Mucosa of descending colon (tissue), 3 donors: ENCODE measurements at regions not wholly inside any gene's neighbourhood (a gene's known extent, or its start where the extent isn't known, plus 50 kb on each side); places are given as distances from the start of the nearest gene placed in this dataset.

ENCODE experiments used
- ATAC-seq: fragments of 200-7000 bp; cut with Tn5 transposase; one replicate; pipeline ENCODE4 v1.9.1; 2020; ENCODE audit warnings: mild to moderate bottlenecking, moderate library complexity
- DNase-seq, 3 donors: peaks; one replicate each; pipeline ENCODE4 v3.0.0-alpha.2; 2020
- H3K36me3 ChIP-seq: fragments of 200-600 bp; one replicate; pipeline ENCODE4 v1.8.0; 2021; ENCODE audit warnings: low read depth, mild to moderate bottlenecking
- H3K4me1 ChIP-seq: fragments of 200-600 bp; one replicate; pipeline ENCODE4 v1.8.0; 2021; ENCODE audit warnings: low read depth, mild to moderate bottlenecking
- H3K4me3 ChIP-seq: fragments of 200-600 bp; one replicate; pipeline ENCODE4 v1.8.0; 2021; ENCODE audit warnings: mild to moderate bottlenecking
- H3K9me3 ChIP-seq: fragments of 200-600 bp; one replicate; pipeline ENCODE4 v1.8.0; 2021; ENCODE audit warnings: mild to moderate bottlenecking
- intact Hi-C, 2 donors: fragments of 100-400 bp; cut with DNase I in 1 of 2; cut with micrococcal nuclease in 1 of 2; formaldehyde crosslinking; loops; one replicate each; pipeline versions ENCODE4 v1.11.0 to v1.11.1; 2022; cut with DNase I, micrococcal nuclease
- TF ChIP-seq, protein P1 (sequence below): fragments of 200-600 bp; IDR thresholded peaks from one replicate; pipeline ENCODE4 v1.8.0; 2022; ENCODE audit warnings: antibody characterized with exemption, mild to moderate bottlenecking
- donor health status: DM: no; HTN: no; CAD: no; lungs with moderate emphysema.
- donor health status: DM: no; HTN: no; CAD: no.
- donor health status: DM: no; HTN: yes; CAD: no.

GRCh38 chr13:31495336-31495735, 244.0 kb upstream of the RXFP2 start:
- intact Hi-C loops, result no loop called here
- TF ChIP-seq, protein P1, sequence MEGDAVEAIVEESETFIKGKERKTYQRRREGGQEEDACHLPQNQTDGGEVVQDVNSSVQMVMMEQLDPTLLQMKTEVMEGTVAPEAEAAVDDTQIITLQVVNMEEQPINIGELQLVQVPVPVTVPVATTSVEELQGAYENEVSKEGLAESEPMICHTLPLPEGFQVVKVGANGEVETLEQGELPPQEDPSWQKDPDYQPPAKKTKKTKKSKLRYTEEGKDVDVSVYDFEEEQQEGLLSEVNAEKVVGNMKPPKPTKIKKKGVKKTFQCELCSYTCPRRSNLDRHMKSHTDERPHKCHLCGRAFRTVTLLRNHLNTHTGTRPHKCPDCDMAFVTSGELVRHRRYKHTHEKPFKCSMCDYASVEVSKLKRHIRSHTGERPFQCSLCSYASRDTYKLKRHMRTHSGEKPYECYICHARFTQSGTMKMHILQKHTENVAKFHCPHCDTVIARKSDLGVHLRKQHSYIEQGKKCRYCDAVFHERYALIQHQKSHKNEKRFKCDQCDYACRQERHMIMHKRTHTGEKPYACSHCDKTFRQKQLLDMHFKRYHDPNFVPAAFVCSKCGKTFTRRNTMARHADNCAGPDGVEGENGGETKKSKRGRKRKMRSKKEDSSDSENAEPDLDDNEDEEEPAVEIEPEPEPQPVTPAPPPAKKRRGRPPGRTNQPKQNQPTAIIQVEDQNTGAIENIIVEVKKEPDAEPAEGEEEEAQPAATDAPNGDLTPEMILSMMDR, result no peak

GRCh38 chr13:31499274-31499673, 240.1 kb upstream of the RXFP2 start:
- intact Hi-C loops, result no loop called here

More at GRCh38 chr13:31495336-31495735, 244.0 kb upstream of the RXFP2 start:
- Histone ChIP-seq H3K4me3 (no peak overlapping the region), H3K9me3 (peaks cover 7% of the 10 kb centered on the region), H3K36me3 (no peaks in the 10 kb centered on the region), H3K4me1 (no peaks in the 10 kb centered on the region)
- no peak for DNase-seq
- no peak for ATAC-seq

DNA sequence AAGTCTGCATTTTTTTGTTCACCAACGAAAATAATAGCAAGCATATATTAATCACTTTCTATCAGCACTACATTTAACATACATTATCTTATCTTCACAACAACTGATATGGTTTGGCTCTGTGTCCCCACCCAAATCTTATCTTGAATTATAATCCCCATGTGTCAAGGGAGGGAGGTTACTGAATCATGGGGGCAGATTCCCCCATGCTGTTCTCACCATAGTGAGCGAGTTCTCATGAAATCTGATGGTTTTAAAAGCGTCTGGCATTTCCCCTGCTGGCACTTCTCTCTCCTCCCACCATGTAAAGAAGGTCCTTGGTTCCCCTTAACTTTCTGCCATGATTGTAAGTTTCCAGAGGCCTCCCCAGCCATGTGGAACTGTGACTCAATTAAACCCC, 235.7 kb upstream of the RXFP2 start:
- Histone ChIP-seq H3K9me3 (peaks cover 6% of the 10 kb centered on the region), H3K36me3 (no peaks in the 10 kb centered on the region), H3K4me1 (no peaks in the 10 kb centered on the region), H3K4me3 (no peak overlapping the region)
- DNase-seq (no peak), ATAC-seq (no peak)
- TF ChIP-seq, protein P1, result no peak
- intact Hi-C loops, result no loop called here

More at GRCh38 chr13:31499274-31499673, 240.1 kb upstream of the RXFP2 start:
- Histone ChIP-seq H3K4me3 (no peak overlapping the region), H3K4me1 (no peaks in the 10 kb centered on the region), H3K36me3 (no peaks in the 10 kb centered on the region), H3K9me3 (peaks cover 7% of the 10 kb centered on the region)
- DNase-seq (no peak), ATAC-seq (no peak)
- TF ChIP-seq, protein P1, result no peak

- Histone ChIP-seq H3K4me3 (no peak overlapping the region), H3K4me1 (no peaks in the 10 kb centered on the region), H3K36me3 (no peaks in the 10 kb centered on the region), H3K9me3 (no peaks in the 10 kb centered on the region)
- TF ChIP-seq, protein P1, result no peak
- DNase-seq (no peak), ATAC-seq (no peak)
- intact Hi-C loops, result no loop called here
Observed at GRCh38 chr13:31504918-31505317, 234.4 kb upstream of the RXFP2 start.

- TF ChIP-seq, protein P1, result no peak
- no peaks in the 10 kb centered on the region for H3K4me1 ChIP-seq
- no peaks in the 10 kb centered on the region for H3K36me3 ChIP-seq
- intact Hi-C loops, result no loop called here
- no peak overlapping the region for H3K4me3 ChIP-seq
- H3K9me3 ChIP-seq, result no peaks in the 10 kb centered on the region
- DNase-seq (no peak), ATAC-seq (no peak)
Observed at GRCh38 chr13:31512331-31512730, 227.0 kb upstream of the RXFP2 start.

DNA sequence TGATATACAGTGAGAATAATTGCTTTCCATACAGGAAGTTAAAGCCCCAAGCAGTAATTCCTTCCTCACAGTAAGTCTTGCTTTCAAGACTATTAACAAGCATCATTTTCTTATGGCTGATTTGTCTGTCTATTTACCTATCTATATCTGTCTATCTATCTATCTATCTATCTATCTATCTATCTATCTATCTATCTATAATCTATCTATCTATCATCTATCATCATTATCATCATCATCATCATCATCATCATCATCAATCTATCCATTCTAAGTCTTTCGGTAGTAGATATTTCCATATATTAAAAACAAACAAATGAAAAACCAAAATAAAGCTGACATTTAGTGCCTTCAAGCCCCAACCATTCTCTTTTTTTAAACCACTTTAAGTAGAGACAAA, 224.4 kb upstream of the RXFP2 start:
- DNase-seq (no peak), ATAC-seq (no peak)
- intact Hi-C loops, result no loop called here
- Histone ChIP-seq H3K9me3 (no peaks in the 10 kb centered on the region), H3K4me3 (no peak overlapping the region), H3K4me1 (no peaks in the 10 kb centered on the region), H3K36me3 (no peaks in the 10 kb centered on the region)
- TF ChIP-seq, protein P1, result no peak
